GM12878 (cell line): ENCODE measurements at regions not wholly inside any gene's neighbourhood (a gene's known extent, or its start where the extent isn't known, plus 50 kb on each side); places are given as distances from the start of the nearest gene placed in this dataset.

Experiments used
- ATAC-seq: fragments of 200-7000 bp; cut with Tn5 transposase; 3 replicates; pipeline ENCODE4 v1.9.1; 2020; ENCODE audit warnings: mild to moderate bottlenecking, moderate library complexity
- BruUV-seq: library from RNA; stranded (reverse); fragments of 400-500 nt; replicated peaks from 2 replicates; lab custom pipeline; 2021; lab: Mats Ljungman, UMichigan
- CTCF ChIA-PET: fragments of 300-600 bp; sonication (Branson Sonifier 250); formaldehyde crosslinking; extraction: SDS; loops from one replicate; lab custom pipeline; 2021; ENCODE audit warnings: inconsistent platforms; lab: Yijun Ruan, JAX
- POLR2A ChIA-PET: fragments of 350-600 bp; formaldehyde crosslinking; extraction: SDS; loops from one replicate; lab custom pipeline; 2021; ENCODE audit warnings: inconsistent platforms; lab: Charles Lee
- RAD21 ChIA-PET: fragments of 300-600 bp; sonication (Branson Sonifier 250); formaldehyde crosslinking; loops from one replicate; lab custom pipeline; 2023; ENCODE audit warnings: antibody characterized with exemption; ENCODE audit not compliant: unreplicated experiment; lab: Charles Lee
- SMC1A ChIA-PET: fragments of 300-600 bp; sonication (Branson Sonifier 250); formaldehyde crosslinking; loops from one replicate; lab custom pipeline; 2023; ENCODE audit not compliant: unreplicated experiment, uncharacterized antibody; lab: Charles Lee
- DNase-seq: peaks from one replicate; pipeline ENCODE4 v3.0.0-alpha.2; 2011; ENCODE audit warnings: low read depth, low spot score
- FAIRE-seq: peaks from 3 replicates; lab custom pipeline; 2011; peaks lifted over from hg19 to GRCh38; lab: Jason Lieb, UNC
- H2AFZ ChIP-seq: 2 replicates; pipeline ENCODE4 v1.6.0; 2011; ENCODE audit warnings: low read depth, low read length, control low read depth; ENCODE audit not compliant: control insufficient read depth
- H3K27ac ChIP-seq: 2 replicates; pipeline ENCODE4 v1.5.1; 2011; ENCODE audit warnings: control low read depth; ENCODE audit not compliant: control insufficient read depth, insufficient read depth
- H3K27me3 ChIP-seq, 2 experiments: replicated peaks in 1 of 2; 2 replicates each; pipeline versions ENCODE4 v1.6.0 to v1.6.1; 2011; ENCODE audit warnings: low read length in 1 of 2; ENCODE audit not compliant: control insufficient read depth in 2 of 2, insufficient read depth in 2 of 2
- H3K36me3 ChIP-seq, 2 experiments: 2 replicates each; pipeline ENCODE4 v1.5.1; 2011; ENCODE audit warnings: low read length in 1 of 2; ENCODE audit not compliant: control insufficient read depth in 2 of 2, insufficient read depth in 2 of 2
- H3K4me1 ChIP-seq: 2 replicates; pipeline ENCODE4 v1.6.1; 2011; ENCODE audit warnings: mild to moderate bottlenecking, low read length, moderate library complexity, mixed read lengths; ENCODE audit not compliant: control insufficient read depth, insufficient read depth
- H3K4me2 ChIP-seq: 2 replicates; pipeline ENCODE4 v1.6.0; 2011; ENCODE audit warnings: control low read depth; ENCODE audit not compliant: control insufficient read depth, insufficient read depth
- H3K4me3 ChIP-seq: fragments of 200-600 bp; sonication (generic); 2 replicates; pipeline ENCODE4 v1.5.1; 2016
- H3K79me2 ChIP-seq: 2 replicates; pipeline ENCODE4 v1.6.0; 2011; ENCODE audit warnings: low read length; ENCODE audit not compliant: control insufficient read depth, insufficient read depth
- H3K9ac ChIP-seq: 2 replicates; pipeline ENCODE4 v1.8.0; 2011; ENCODE audit warnings: low read length, control low read depth, mixed read lengths; ENCODE audit not compliant: control insufficient read depth, insufficient read depth
- H3K9me3 ChIP-seq: replicated peaks from 3 replicates; pipeline ENCODE4 v1.5.1; 2011; ENCODE audit warnings: mild to moderate bottlenecking, low read length; ENCODE audit not compliant: control insufficient read depth, insufficient read depth
- H4K20me1 ChIP-seq: 2 replicates; pipeline ENCODE4 v1.6.0; 2011; ENCODE audit not compliant: control insufficient read depth, insufficient read depth
- MXI1 ChIP-seq: fragments of 150-350 bp; IDR thresholded peaks from 2 replicates; pipeline ENCODE4 v1.6.1; 2011; ENCODE audit warnings: low read depth, mild to moderate bottlenecking, inconsistent platforms, low read length, improper control_type of control experiment
- NFYA ChIP-seq: IDR thresholded peaks from 2 replicates; pipeline ENCODE4 v1.6.1; 2011; ENCODE audit warnings: low read depth, mild to moderate bottlenecking, low read length, improper control_type of control experiment, borderline replicate concordance
- NR2F1 ChIP-seq: fragments of 450-650 bp; conservative IDR thresholded peaks from 2 replicates; pipeline ENCODE4 v1.6.1; 2017; ENCODE audit warnings: mild to moderate bottlenecking
- PKNOX1 ChIP-seq: fragments of 450-650 bp; IDR thresholded peaks from 2 replicates; pipeline ENCODE4 v1.6.1; 2016; ENCODE audit warnings: mild to moderate bottlenecking
- RAD21 ChIP-seq: IDR thresholded peaks from 2 replicates; pipeline ENCODE4 v1.6.1; 2011; ENCODE audit warnings: mild to moderate bottlenecking, low read depth, low read length, moderate library complexity; ENCODE audit not compliant: insufficient read depth
- RB1 ChIP-seq: fragments of 450-650 bp; formaldehyde crosslinking; IDR thresholded peaks from 2 replicates; pipeline ENCODE4 v1.6.1; 2017; ENCODE audit warnings: mild to moderate bottlenecking, borderline replicate concordance
- SP1 ChIP-seq: IDR thresholded peaks from one replicate; pipeline ENCODE4 v1.6.1; 2011; ENCODE audit warnings: low read depth, low read length
- STAT1 ChIP-seq: fragments of 450-650 bp; conservative IDR thresholded peaks from 2 replicates; pipeline ENCODE4 v1.6.1; 2014; ENCODE audit warnings: antibody characterized with exemption, mild to moderate bottlenecking
- STAT3 ChIP-seq: IDR thresholded peaks from 2 replicates; pipeline ENCODE4 v1.6.1; 2011; ENCODE audit warnings: low read depth, low read length, improper control_type of control experiment
- TAF1 ChIP-seq: IDR thresholded peaks from 2 replicates; pipeline ENCODE4 v1.6.1; 2011; ENCODE audit warnings: mild to moderate bottlenecking, low read depth, low read length, borderline replicate concordance
- TBL1XR1 ChIP-seq: IDR thresholded peaks from 2 replicates; pipeline ENCODE4 v1.6.1; 2012; ENCODE audit warnings: low read depth, low read length, improper control_type of control experiment
- YY1 ChIP-seq: IDR thresholded peaks from 2 replicates; pipeline ENCODE4 v1.6.1; 2011; ENCODE audit warnings: low read depth, mild to moderate bottlenecking, low read length
- ZNF24 ChIP-seq: fragments of 450-650 bp; IDR thresholded peaks from 2 replicates; pipeline ENCODE4 v1.6.1; 2017; ENCODE audit warnings: antibody characterized with exemption, mild to moderate bottlenecking
- ZSCAN29 ChIP-seq: fragments of 450-650 bp; IDR thresholded peaks from 2 replicates; pipeline ENCODE4 v1.6.1; 2017; ENCODE audit warnings: mild to moderate bottlenecking, moderate library complexity
- WGBS: methylation state at CpG from one replicate; pipeline ENCODE4 v1.1.6; 2016; ENCODE audit warnings: low lambda C conversion rate; ENCODE audit not compliant: insufficient replicate concordance, insufficient coverage; ENCODE audit errors: missing lambda C conversion rate; 5-methylcytosine and 5-hydroxymethylcytosine counted together
- in situ Hi-C: fragments of 300-500 bp; cut with MboI; formaldehyde crosslinking; loops from 9 replicates; pipeline ENCODE4 v1.14.3; 2018; ENCODE audit warnings: mixed read lengths
- intact Hi-C: fragments of 100-400 bp; cut with micrococcal nuclease; formaldehyde crosslinking; loops from one replicate; pipeline ENCODE4 v1.14.2; 2022; ENCODE audit not compliant: unreplicated experiment
- TF ChIP-seq, protein P1 (sequence below): fragments of 450-650 bp; IDR thresholded peaks from 2 replicates; pipeline ENCODE4 v1.6.1; 2018; ENCODE audit warnings: borderline replicate concordance, mild to moderate bottlenecking; ENCODE audit not compliant: partially characterized antibody

DNA sequence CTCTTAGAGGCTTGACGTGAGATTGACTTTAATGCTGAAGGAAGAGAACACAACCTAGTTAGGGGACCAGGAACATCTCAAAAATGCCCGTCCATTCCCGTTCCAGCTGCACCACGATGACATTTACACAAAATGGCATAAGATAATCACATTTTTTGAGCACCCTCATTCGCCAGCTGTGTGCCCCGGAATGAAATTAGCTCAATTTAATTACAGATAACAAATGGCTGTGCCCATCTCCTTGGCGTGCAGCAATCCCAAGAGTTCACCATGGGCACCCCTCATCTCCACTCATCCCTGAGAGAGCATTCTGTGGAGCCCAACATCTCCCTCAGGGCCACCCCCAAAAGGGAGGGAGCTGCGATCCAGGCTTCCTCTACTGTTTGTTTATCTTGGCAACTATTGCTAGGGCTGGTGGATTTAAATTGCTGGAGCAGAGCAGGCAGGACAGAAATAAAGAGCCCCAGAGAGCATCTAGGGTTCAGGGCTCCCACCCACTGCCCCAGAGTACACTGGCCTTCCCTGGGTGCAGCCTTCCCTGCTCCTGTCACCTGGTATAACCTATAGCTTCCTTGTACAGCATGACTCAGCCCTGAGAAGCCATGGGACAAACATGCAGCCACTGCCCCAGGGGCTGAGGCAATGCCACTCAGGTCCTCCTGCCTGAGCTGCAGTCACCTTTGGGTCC lies 263.5 kb downstream of the ZEB1 start (continued):
- TF ChIP-seq NFYA (no peak), STAT3 (no peak), SP1 (no peak), ZNF24 (no peak), STAT1 (no peak), ZSCAN29 (no peak), TAF1 (no peak)
- TF ChIP-seq, protein P1, sequence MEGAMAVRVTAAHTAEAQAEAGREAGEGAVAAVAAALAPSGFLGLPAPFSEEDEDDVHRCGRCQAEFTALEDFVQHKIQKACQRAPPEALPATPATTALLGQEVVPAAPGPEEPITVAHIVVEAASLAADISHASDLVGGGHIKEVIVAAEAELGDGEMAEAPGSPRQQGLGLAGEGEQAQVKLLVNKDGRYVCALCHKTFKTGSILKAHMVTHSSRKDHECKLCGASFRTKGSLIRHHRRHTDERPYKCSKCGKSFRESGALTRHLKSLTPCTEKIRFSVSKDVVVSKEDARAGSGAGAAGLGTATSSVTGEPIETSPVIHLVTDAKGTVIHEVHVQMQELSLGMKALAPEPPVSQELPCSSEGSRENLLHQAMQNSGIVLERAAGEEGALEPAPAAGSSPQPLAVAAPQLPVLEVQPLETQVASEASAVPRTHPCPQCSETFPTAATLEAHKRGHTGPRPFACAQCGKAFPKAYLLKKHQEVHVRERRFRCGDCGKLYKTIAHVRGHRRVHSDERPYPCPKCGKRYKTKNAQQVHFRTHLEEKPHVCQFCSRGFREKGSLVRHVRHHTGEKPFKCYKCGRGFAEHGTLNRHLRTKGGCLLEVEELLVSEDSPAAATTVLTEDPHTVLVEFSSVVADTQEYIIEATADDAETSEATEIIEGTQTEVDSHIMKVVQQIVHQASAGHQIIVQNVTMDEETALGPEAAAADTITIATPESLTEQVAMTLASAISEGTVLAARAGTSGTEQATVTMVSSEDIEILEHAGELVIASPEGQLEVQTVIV, result no peak

- Histone ChIP-seq H3K27me3 (no peaks in the 10 kb centered on the region), H3K9me3 (no peaks in the 10 kb centered on the region; the same call in 2 of the 3 replicates), H2AFZ (no peak overlapping the region), H3K4me3 (no peak overlapping the region), H3K79me2 (no peaks in the 10 kb centered on the region), H3K27ac (no peak overlapping the region), H4K20me1 (no peaks in the 10 kb centered on the region), H3K36me3 (no peaks in the 10 kb centered on the region), H3K4me2 (peak overlapping the region; percentile 20; the same call in 1 of the 2 replicates), H3K4me1 (peaks cover 10% of the 10 kb centered on the region; the same call in 1 of the 2 replicates), H3K9ac (no peak overlapping the region)
- ChIA-PET POLR2A (interaction anchor here (0.6 to 0.8 kb wide), 2 partner anchors 11 to 1000 kb away, joined by 3 read pairs; no protein-coding TSS in a partner anchor), RAD21 (interaction anchor here (0.7 to 1.8 kb wide), 4 partner anchors 12 to 188 kb away, joined by 3 to 4 read pairs (median 3); no protein-coding TSS in a partner anchor), SMC1A (interaction anchor here (0.8 to 2.0 kb wide), 6 partner anchors 9 to 497 kb away, joined by 3 to 13 read pairs (median 4); no protein-coding TSS in a partner anchor), CTCF (interaction anchor here (0.9 to 1.1 kb wide), 3 partner anchors 10 to 798 kb away, joined by 3 read pairs; no protein-coding TSS in a partner anchor)
- peak; percentile 89 for ATAC-seq
- intact Hi-C loops, result no loop called here
- in situ Hi-C loops, result no loop called here
- peak; percentile 89 for FAIRE-seq
- no TSS peak for BruUV-seq
- 36% methylated on average over 9 of the region's 9 CpGs for WGBS
- DNase-seq, result peak; percentile 58
- TF ChIP-seq TBL1XR1 (peak; percentile 82; the same call in 1 of the 2 replicates), NR2F1 (0 out of 2 replicates have a peak, but pooled peaks have one; percentile 32), YY1 (0 out of 2 replicates have a peak, but pooled peaks have one; percentile 39), PKNOX1 (peak; percentile 33; the same call in 1 of the 2 replicates), RB1 (no peak), MXI1 (no peak), RAD21 (peak; percentile 40; the same call in 1 of the 2 replicates)
Observed at GRCh38 chr10:31581741-31582323, 262.8 kb downstream of the ZEB1 start.
